Mesenchymal stem cell (in vitro differentiated cells and primary cell): ENCODE measurements at regions not wholly inside any gene's neighbourhood (a gene's known extent, or its start where the extent isn't known, plus 50 kb on each side); places are given as distances from the start of the nearest gene placed in this dataset.

ENCODE experiments used
- DNase-seq: peaks from one replicate; pipeline ENCODE4 v3.0.0-alpha.2; 2013
- H2AFZ ChIP-seq: one replicate; pipeline ENCODE4 v1.6.1; 2013; ENCODE audit warnings: low read depth, mild to moderate bottlenecking, control low read depth, inconsistent platforms, low read length, moderate library complexity
- H2AK5ac ChIP-seq: 2 replicates; pipeline ENCODE4 v1.6.1; 2013; ENCODE audit warnings: low read length, moderate library complexity, mild to moderate bottlenecking, inconsistent platforms; ENCODE audit not compliant: severe bottlenecking
- H2BK120ac ChIP-seq: one replicate; pipeline ENCODE4 v1.6.1; 2013; ENCODE audit warnings: low read depth, mild to moderate bottlenecking, inconsistent platforms, low read length, moderate library complexity
- H2BK12ac ChIP-seq, 2 experiments: one replicate each; pipeline ENCODE4 v1.6.1; 2013; ENCODE audit warnings: inconsistent platforms in 2 of 2, low read length in 2 of 2, mild to moderate bottlenecking in 2 of 2, moderate library complexity in 2 of 2, control low read depth in 1 of 2
- H2BK15ac ChIP-seq: one replicate; pipeline ENCODE4 v1.6.1; 2013; ENCODE audit warnings: mild to moderate bottlenecking, low read depth, inconsistent platforms; ENCODE audit not compliant: poor library complexity, severe bottlenecking
- H2BK5ac ChIP-seq: 2 replicates; pipeline ENCODE4 v1.6.1; 2013; ENCODE audit warnings: low read depth, mild to moderate bottlenecking, low read length, control low read depth, inconsistent platforms; ENCODE audit not compliant: poor library complexity, severe bottlenecking
- H3K14ac ChIP-seq, 2 experiments: one replicate each; pipeline ENCODE4 v1.6.1; 2013; ENCODE audit warnings: inconsistent platforms in 2 of 2, low read length in 2 of 2, control low read depth in 1 of 2, mild to moderate bottlenecking in 1 of 2, moderate library complexity in 1 of 2
- H3K18ac ChIP-seq, 2 experiments: one replicate each; pipeline ENCODE4 v1.6.1; 2013; ENCODE audit warnings: inconsistent platforms in 2 of 2, low read length in 2 of 2, control low read depth in 1 of 2, low read depth in 1 of 2, mild to moderate bottlenecking in 1 of 2
- H3K23ac ChIP-seq, 2 experiments: one replicate each; pipeline ENCODE4 v1.6.1; 2013; ENCODE audit warnings: inconsistent platforms in 2 of 2, low read length in 2 of 2, mild to moderate bottlenecking in 2 of 2, moderate library complexity in 2 of 2, control low read depth in 1 of 2
- H3K27ac ChIP-seq: 2 replicates; pipeline ENCODE4 v1.5.1; 2013; ENCODE audit warnings: mild to moderate bottlenecking, moderate library complexity, low read length, control low read depth, inconsistent platforms; ENCODE audit not compliant: poor library complexity, severe bottlenecking
- H3K27me3 ChIP-seq, 2 experiments: 2 replicates each; pipeline versions ENCODE4 v1.6.1 to v1.7.0; 2013; ENCODE audit warnings: low read length in 2 of 2, mild to moderate bottlenecking in 2 of 2, moderate library complexity in 2 of 2, control low read depth in 1 of 2, inconsistent platforms in 1 of 2; ENCODE audit not compliant: control insufficient read depth in 1 of 2, insufficient read depth in 1 of 2
- H3K36me3 ChIP-seq, 2 experiments: 2 replicates each; pipeline versions ENCODE4 v1.6.1 to v1.7.0; 2013; ENCODE audit warnings: low read length in 2 of 2, control low read depth in 1 of 2, inconsistent platforms in 1 of 2, low read depth in 1 of 2, mild to moderate bottlenecking in 1 of 2; ENCODE audit not compliant: insufficient read depth in 2 of 2, control insufficient read depth in 1 of 2
- H3K4ac ChIP-seq, 2 experiments: one replicate each; pipeline ENCODE4 v1.6.1; 2013; ENCODE audit warnings: inconsistent platforms in 2 of 2, low read length in 2 of 2, mild to moderate bottlenecking in 2 of 2, moderate library complexity in 2 of 2, control low read depth in 1 of 2, low read depth in 1 of 2
- H3K4me1 ChIP-seq: 2 replicates; pipeline ENCODE4 v1.6.1; 2013; ENCODE audit warnings: low read depth, low read length, control low read depth; ENCODE audit not compliant: control insufficient read depth, insufficient read depth
- H3K4me2 ChIP-seq: 2 replicates; pipeline ENCODE4 v1.6.1; 2013; ENCODE audit warnings: low read length, mild to moderate bottlenecking, inconsistent platforms; ENCODE audit not compliant: poor library complexity, severe bottlenecking
- H3K4me3 ChIP-seq, 2 experiments: 2 replicates each; pipeline versions ENCODE4 v1.5.1 to v1.7.0; 2013; ENCODE audit warnings: low read length in 2 of 2, mild to moderate bottlenecking in 2 of 2, control low read depth in 1 of 2, low read depth in 1 of 2; ENCODE audit not compliant: insufficient read depth in 1 of 2
- H3K79me1 ChIP-seq: replicated peaks from 2 replicates; pipeline ENCODE4 v1.6.1; 2013; ENCODE audit warnings: mild to moderate bottlenecking, control low read depth, low read length, inconsistent platforms; ENCODE audit not compliant: poor library complexity, severe bottlenecking
- H3K9ac ChIP-seq: 2 replicates; pipeline ENCODE4 v1.7.0; 2013; ENCODE audit warnings: mild to moderate bottlenecking, low read length, moderate library complexity
- H3K9me3 ChIP-seq: 2 replicates; pipeline ENCODE4 v1.7.0; 2013; ENCODE audit warnings: mild to moderate bottlenecking, low read length; ENCODE audit not compliant: control insufficient read depth
- H4K8ac ChIP-seq: one replicate; pipeline ENCODE4 v1.6.1; 2013; ENCODE audit warnings: inconsistent platforms, mild to moderate bottlenecking, low read length, moderate library complexity
- H4K91ac ChIP-seq: one replicate; pipeline ENCODE4 v1.6.1; 2013; ENCODE audit warnings: mild to moderate bottlenecking, low read length, inconsistent platforms
- WGBS: methylation state at CpG from one replicate; pipeline ENCODE4 v1.1.7; 2013; ENCODE audit warnings: mixed read lengths; 5-methylcytosine and 5-hydroxymethylcytosine counted together

- H3K4me2 ChIP-seq: no peak overlapping the region
- 77% methylated on average over 6 of the region's 6 CpGs for WGBS
- H4K8ac ChIP-seq: no peak overlapping the region
- no peaks in the 10 kb centered on the region for H3K79me1 ChIP-seq
- no peak overlapping the region for H2BK5ac ChIP-seq
- H3K4ac ChIP-seq: no peak overlapping the region
- H3K36me3 ChIP-seq: no peaks in the 10 kb centered on the region
- no peak overlapping the region for H3K14ac ChIP-seq
- H2BK12ac ChIP-seq: no peak overlapping the region
- no peak overlapping the region for H3K9ac ChIP-seq
- H3K27me3 ChIP-seq: no peaks in the 10 kb centered on the region
- H3K9me3 ChIP-seq: peaks cover 22% of the 10 kb centered on the region
- no peak overlapping the region for H2BK15ac ChIP-seq
- no peak overlapping the region for H2BK120ac ChIP-seq
- no peak overlapping the region for H4K91ac ChIP-seq
- H3K4me3 ChIP-seq: no peak overlapping the region
- H2AK5ac ChIP-seq: no peak overlapping the region
- no peak overlapping the region for H3K18ac ChIP-seq
- no peak overlapping the region for H3K27ac ChIP-seq
- H3K23ac ChIP-seq: no peak overlapping the region
- DNase-seq: no peak
- no peak overlapping the region for H2AFZ ChIP-seq
- H3K4me1 ChIP-seq: no peaks in the 10 kb centered on the region
Measured at GRCh38 chr9:24011881-24012280, 185.8 kb upstream of the ELAVL2 start.

GRCh38 chr9:24011009-24011717 is 185.1 kb upstream of the ELAVL2 start:
- Histone ChIP-seq H4K91ac (no peak overlapping the region), H3K79me1 (no peaks in the 10 kb centered on the region), H3K4me2 (no peak overlapping the region)

GRCh38 chr9:24009322-24009721 is 183.3 kb upstream of the ELAVL2 start:
- Histone ChIP-seq H2AFZ (no peak overlapping the region), H3K4me1 (no peaks in the 10 kb centered on the region), H2BK5ac (no peak overlapping the region), H3K18ac (no peak overlapping the region), H3K4ac (no peak overlapping the region), H4K8ac (no peak overlapping the region), H3K79me1 (no peaks in the 10 kb centered on the region), H3K27me3 (no peaks in the 10 kb centered on the region), H2BK15ac (no peak overlapping the region), H3K27ac (no peak overlapping the region), H2AK5ac (no peak overlapping the region), H3K9me3 (peaks cover 18% of the 10 kb centered on the region), H3K23ac (no peak overlapping the region), H3K9ac (no peak overlapping the region), H3K4me3 (no peak overlapping the region), H2BK120ac (no peak overlapping the region), H3K14ac (no peak overlapping the region), H3K4me2 (no peak overlapping the region), H4K91ac (no peak overlapping the region), H3K36me3 (no peaks in the 10 kb centered on the region), H2BK12ac (no peak overlapping the region)
- DNase-seq: no peak
- WGBS: 80% methylated on average over 1 of the region's 2 CpGs

More at GRCh38 chr9:24011009-24011717, 185.1 kb upstream of the ELAVL2 start:
- H3K4me3 ChIP-seq: no peak overlapping the region
- no peak for DNase-seq
- no peak overlapping the region for H2BK15ac ChIP-seq
- no peak overlapping the region for H3K14ac ChIP-seq
- no peak overlapping the region for H3K23ac ChIP-seq
- no peaks in the 10 kb centered on the region for H3K4me1 ChIP-seq
- H3K18ac ChIP-seq: no peak overlapping the region
- no peak overlapping the region for H2BK5ac ChIP-seq
- no peaks in the 10 kb centered on the region for H3K36me3 ChIP-seq
- H2AK5ac ChIP-seq: no peak overlapping the region
- H3K4ac ChIP-seq: no peak overlapping the region
- H3K9me3 ChIP-seq: peaks cover 22% of the 10 kb centered on the region
- no peak overlapping the region for H2BK120ac ChIP-seq
- H3K27ac ChIP-seq: no peak overlapping the region
- no peak overlapping the region for H3K9ac ChIP-seq
- no peak overlapping the region for H2BK12ac ChIP-seq
- no peaks in the 10 kb centered on the region for H3K27me3 ChIP-seq
- no peak overlapping the region for H2AFZ ChIP-seq
- WGBS: 81% methylated on average over 4 of the region's 5 CpGs
- H4K8ac ChIP-seq: no peak overlapping the region

DNA sequence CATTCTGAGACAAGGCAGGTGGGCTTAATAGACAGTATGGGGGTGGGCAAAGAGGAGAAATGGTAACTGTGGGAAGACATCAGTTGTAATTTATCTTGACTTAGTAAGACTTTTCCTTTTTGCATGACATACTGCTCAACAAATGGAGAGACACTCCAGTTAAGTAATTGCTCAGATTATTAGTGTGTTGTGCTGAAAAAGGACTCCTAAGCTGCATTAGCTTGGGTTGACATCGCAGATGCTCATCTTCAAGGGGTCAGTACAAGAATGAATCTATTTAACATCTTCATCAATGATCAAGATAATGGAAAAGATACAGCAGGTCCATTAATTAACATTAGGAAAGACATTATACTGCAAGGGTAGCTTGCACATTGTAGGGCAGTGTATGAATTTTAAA is 181.1 kb upstream of the ELAVL2 start:
- Histone ChIP-seq H3K4ac (no peak overlapping the region), H3K18ac (no peak overlapping the region), H3K4me3 (no peak overlapping the region), H3K27me3 (no peaks in the 10 kb centered on the region), H3K36me3 (no peaks in the 10 kb centered on the region), H3K14ac (no peak overlapping the region), H2AFZ (no peak overlapping the region), H3K27ac (no peak overlapping the region), H2BK15ac (no peak overlapping the region), H4K91ac (no peak overlapping the region), H2BK12ac (no peak overlapping the region), H2BK120ac (no peak overlapping the region), H3K9me3 (peaks cover 14% of the 10 kb centered on the region), H2AK5ac (no peak overlapping the region), H2BK5ac (no peak overlapping the region), H3K9ac (no peak overlapping the region), H3K23ac (no peak overlapping the region), H4K8ac (no peak overlapping the region), H3K4me1 (no peaks in the 10 kb centered on the region), H3K79me1 (no peaks in the 10 kb centered on the region), H3K4me2 (no peak overlapping the region)
- no CpG with 5 or more reads among the region's 1 CpG for whole genome bisulfite sequencing
- no peak for DNase-seq
